ENCODE measurements at regions not wholly inside any gene's neighbourhood (a gene's known extent, or its start where the extent isn't known, plus 50 kb on each side); places are given as distances from the start of the nearest gene placed in this dataset.
A peak's percentile ranks its signal among the peaks of the same experiment; 100 is the strongest.

DNA sequence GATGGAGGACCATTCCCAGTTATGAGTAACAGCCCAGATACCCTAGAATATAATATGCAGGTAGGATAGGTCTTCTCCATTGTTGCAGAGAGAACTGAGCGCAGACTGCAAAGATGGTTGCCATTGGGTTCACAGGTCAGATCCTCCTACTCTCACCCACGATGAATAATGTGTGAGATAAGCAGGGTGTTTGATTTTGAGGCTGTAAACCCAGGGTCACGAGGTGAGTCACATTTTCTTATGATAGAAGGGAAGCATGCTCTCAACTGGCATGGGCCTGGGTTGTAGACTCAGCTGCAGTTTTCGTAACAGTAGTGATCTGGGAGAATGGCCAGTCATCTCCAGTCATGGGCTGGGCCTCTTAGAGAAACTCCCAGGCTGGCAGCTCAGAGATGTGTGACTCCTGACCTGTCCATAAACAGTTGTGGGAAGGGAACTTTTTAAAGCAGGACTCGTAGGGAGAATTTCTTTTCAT, 74.2 kb downstream of the CD164 start:
- Histone ChIP-seq H3K9me3 (ENCODE audit: low read depth) (no peaks in the 10 kb centered on the region), H3K27me3 (no peaks in the 10 kb centered on the region), H3K36me3 (no peaks in the 10 kb centered on the region), H3K4me1 (ENCODE audit: low read depth) (peaks cover 16% of the 10 kb centered on the region), H3K27ac (no peak overlapping the region), H3K4me3 (no peak overlapping the region)
- TF ChIP-seq, protein P1, sequence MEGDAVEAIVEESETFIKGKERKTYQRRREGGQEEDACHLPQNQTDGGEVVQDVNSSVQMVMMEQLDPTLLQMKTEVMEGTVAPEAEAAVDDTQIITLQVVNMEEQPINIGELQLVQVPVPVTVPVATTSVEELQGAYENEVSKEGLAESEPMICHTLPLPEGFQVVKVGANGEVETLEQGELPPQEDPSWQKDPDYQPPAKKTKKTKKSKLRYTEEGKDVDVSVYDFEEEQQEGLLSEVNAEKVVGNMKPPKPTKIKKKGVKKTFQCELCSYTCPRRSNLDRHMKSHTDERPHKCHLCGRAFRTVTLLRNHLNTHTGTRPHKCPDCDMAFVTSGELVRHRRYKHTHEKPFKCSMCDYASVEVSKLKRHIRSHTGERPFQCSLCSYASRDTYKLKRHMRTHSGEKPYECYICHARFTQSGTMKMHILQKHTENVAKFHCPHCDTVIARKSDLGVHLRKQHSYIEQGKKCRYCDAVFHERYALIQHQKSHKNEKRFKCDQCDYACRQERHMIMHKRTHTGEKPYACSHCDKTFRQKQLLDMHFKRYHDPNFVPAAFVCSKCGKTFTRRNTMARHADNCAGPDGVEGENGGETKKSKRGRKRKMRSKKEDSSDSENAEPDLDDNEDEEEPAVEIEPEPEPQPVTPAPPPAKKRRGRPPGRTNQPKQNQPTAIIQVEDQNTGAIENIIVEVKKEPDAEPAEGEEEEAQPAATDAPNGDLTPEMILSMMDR (IDR thresholded peaks at IDR 0.05; ENCODE audit: low read depth, low read length), result no peak
- DNase-seq (ENCODE audit: low read depth in 1 of 2, low spot score in 1 of 2), result peak in 1 of 2 donors; percentile 85

DNA sequence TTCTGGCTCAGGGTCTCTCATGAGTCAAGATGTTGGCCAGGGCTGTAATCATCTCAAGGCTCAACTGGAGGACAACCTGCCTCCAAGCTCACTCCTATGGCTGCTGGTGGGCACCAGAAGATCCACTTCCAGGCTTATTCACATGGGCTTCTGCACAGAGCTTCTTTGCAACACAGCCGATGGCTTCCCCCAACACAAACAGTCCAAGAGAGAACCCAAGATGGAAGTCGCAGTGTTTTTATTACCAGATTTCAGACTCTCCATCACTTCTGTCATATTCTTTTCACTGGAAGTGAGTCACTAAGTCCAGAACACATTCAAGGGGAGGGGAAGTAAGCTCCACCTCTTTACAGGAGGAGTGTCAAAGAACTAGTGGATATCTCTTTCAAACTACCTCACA, 75.5 kb downstream of the CD164 start:
- H3K27ac ChIP-seq, result no peak overlapping the region
- no peak for DNase-seq (ENCODE audit: low read depth in 1 of 2, low spot score in 1 of 2)
- no peak overlapping the region for H3K4me3 ChIP-seq
- H3K9me3 ChIP-seq (ENCODE audit: low read depth), result no peaks in the 10 kb centered on the region
- peaks cover 16% of the 10 kb centered on the region for H3K4me1 ChIP-seq (ENCODE audit: low read depth)
- TF ChIP-seq, protein P1 (IDR thresholded peaks at IDR 0.05; ENCODE audit: low read depth, low read length), result no peak
- no peaks in the 10 kb centered on the region for H3K36me3 ChIP-seq
- no peaks in the 10 kb centered on the region for H3K27me3 ChIP-seq

DNA sequence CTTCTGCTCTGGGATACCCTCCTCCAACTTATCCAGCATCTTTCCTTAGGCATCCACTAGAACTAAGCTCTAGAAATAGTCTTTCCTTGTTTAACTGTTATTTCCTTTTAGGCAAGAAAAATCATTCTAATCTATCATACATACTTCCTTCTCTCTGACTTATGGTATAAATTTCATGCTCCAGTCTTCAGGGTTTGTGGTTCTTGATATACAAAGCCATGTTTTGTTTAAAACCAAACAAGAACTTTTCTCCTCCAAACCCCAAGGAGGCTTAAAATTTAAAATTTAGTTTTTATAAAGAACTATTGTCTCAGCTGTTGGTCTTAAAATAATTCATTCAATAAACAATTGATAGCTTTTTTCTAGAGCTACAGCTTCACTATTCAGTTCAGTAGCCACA, 77.2 kb downstream of the CD164 start:
- peak overlapping the region; percentile 50 for H3K27ac ChIP-seq
- no peak overlapping the region for H3K4me3 ChIP-seq
- TF ChIP-seq, protein P1 (IDR thresholded peaks at IDR 0.05; ENCODE audit: low read depth, low read length), result no peak
- no peaks in the 10 kb centered on the region for H3K27me3 ChIP-seq
- H3K36me3 ChIP-seq, result no peaks in the 10 kb centered on the region
- no peaks in the 10 kb centered on the region for H3K9me3 ChIP-seq (ENCODE audit: low read depth)
- H3K4me1 ChIP-seq (ENCODE audit: low read depth), result peaks cover 28% of the 10 kb centered on the region
- no peak for DNase-seq (ENCODE audit: low read depth in 1 of 2, low spot score in 1 of 2)

DNA sequence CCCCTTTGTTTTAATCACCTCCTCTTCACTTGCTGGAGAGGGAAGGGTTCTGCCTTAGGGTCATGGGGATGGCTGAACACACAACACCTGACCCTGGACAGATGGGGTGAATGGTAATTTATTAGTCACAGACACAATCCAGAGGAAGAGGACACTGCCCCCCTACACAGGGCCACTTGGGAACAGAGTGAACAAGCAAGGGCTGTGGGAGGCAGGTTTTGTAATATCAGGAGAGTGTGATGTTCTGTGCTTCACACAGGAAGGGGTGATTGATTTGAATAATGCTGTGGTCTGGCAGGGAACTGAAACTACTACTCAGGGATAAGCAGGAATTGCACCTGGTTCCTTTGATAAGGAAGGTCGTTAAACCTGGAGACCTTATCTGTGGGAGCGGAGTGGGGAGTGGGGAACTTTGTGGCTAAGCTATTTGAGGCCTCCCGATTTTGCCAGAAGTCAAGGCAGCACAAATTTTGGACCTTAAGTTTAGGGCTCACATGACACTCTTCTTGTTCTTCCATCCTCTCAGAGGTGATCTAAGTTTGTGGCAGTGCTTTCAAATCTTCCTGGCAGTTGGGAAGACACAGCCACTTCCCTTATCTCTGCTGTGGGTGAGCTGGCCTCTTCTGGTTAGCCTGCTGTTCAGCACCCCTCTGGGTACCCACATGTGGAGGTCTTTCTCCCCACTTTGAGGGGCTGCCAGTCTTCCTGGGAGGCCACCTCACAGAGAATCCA, 77.8 kb downstream of the CD164 start:
- TF ChIP-seq, protein P1 (IDR thresholded peaks at IDR 0.05; ENCODE audit: low read depth, low read length), result no peak
- H3K9me3 ChIP-seq (ENCODE audit: low read depth), result no peaks in the 10 kb centered on the region
- H3K27ac ChIP-seq, result peak overlapping the region; percentile 50
- peak in 1 of 2 donors; percentile 32 for DNase-seq (ENCODE audit: low read depth in 1 of 2, low spot score in 1 of 2)
- H3K4me3 ChIP-seq, result no peak overlapping the region
- no peaks in the 10 kb centered on the region for H3K36me3 ChIP-seq
- H3K27me3 ChIP-seq, result no peaks in the 10 kb centered on the region
- H3K4me1 ChIP-seq (ENCODE audit: low read depth), result peaks cover 34% of the 10 kb centered on the region

DNA sequence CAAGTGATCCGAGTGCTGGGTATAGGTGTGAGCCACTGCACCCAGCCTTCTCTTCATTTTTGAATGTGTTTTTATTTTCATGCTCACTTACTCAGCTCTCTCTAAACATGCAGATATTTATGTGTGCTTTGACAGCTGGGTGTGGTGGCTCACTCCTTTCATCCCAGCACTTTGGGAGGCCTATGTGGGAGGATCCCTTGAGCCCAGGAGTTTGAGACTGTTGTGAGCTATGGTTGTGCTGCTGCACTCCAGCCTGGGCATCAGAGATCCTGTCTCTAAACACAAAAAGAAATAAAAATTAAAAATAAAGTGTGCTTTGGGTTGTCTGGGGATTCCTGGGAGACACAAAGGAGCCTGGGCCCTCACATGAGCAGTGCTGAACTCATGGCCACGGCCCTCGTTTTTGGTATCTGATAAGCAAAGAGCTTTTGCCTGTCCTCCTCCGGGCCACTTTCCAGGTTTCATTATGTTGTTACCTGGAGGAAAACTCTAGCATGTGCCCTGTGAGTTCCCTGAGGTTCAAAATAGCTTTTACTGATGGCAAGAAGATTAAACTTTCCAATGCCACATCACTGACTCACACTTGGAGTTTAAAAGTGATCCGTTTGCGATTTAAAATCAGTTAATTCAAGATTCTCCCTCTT, 78.5 kb downstream of the CD164 start:
- H3K9me3 ChIP-seq (ENCODE audit: low read depth), result no peaks in the 10 kb centered on the region
- TF ChIP-seq, protein P1 (IDR thresholded peaks at IDR 0.05; ENCODE audit: low read depth, low read length), result no peak
- no peaks in the 10 kb centered on the region for H3K27me3 ChIP-seq
- H3K36me3 ChIP-seq, result no peaks in the 10 kb centered on the region
- peaks cover 41% of the 10 kb centered on the region for H3K4me1 ChIP-seq (ENCODE audit: low read depth)
- H3K4me3 ChIP-seq, result no peak overlapping the region
- H3K27ac ChIP-seq, result peak overlapping the region; percentile 50
- no peak for DNase-seq (ENCODE audit: low read depth in 1 of 2, low spot score in 1 of 2)

Data from cardiac muscle cell (in vitro differentiated cells and primary cell).